B cell (primary cell): ENCODE measurements at regions not wholly inside any gene's neighbourhood (a gene's known extent, or its start where the extent isn't known, plus 50 kb on each side); places are given as distances from the start of the nearest gene placed in this dataset.

Experiments used
- ATAC-seq: fragments of 200-7000 bp; cut with Tn5 transposase; one replicate; pipeline ENCODE4 v1.10.0; 2021; ENCODE audit warnings: low read depth, mild to moderate bottlenecking, moderate number of reproducible peaks, moderate library complexity
- CTCF ChIA-PET: fragments of 350-600 bp; sonication (Branson Sonifier 250); formaldehyde crosslinking; loops from one replicate; lab custom pipeline; 2021; ENCODE audit warnings: antibody characterized with exemption, inconsistent platforms; lab: Charles Lee
- POLR2A ChIA-PET: fragments of 350-600 bp; sonication (Branson Sonifier 250); formaldehyde crosslinking; loops from one replicate; lab custom pipeline; 2021; ENCODE audit warnings: antibody characterized with exemption; lab: Charles Lee
- DNase-seq: peaks from one replicate; pipeline ENCODE4 v3.0.0; 2013
- H2AFZ ChIP-seq: 2 replicates; pipeline ENCODE4 v1.6.1; 2012; ENCODE audit warnings: mild to moderate bottlenecking, low read depth, low read length; ENCODE audit not compliant: insufficient read depth, poor library complexity, severe bottlenecking
- H3K27ac ChIP-seq, 2 donors: 1 replicate in 1 of 2; 2 replicates in 1 of 2; pipeline ENCODE4 v1.5.1; 2012 to 2013; ENCODE audit warnings: low read length in 2 of 2, mild to moderate bottlenecking in 2 of 2, moderate library complexity in 1 of 2
- H3K27me3 ChIP-seq, 4 experiments: fragments of 200-600 bp in 1 of 4; sonication (generic) in 1 of 4; replicated peaks in 1 of 4; 1 replicate in 2 of 4; 2 replicates in 2 of 4; pipeline versions ENCODE4 v1.6.1 to v1.7.0; 2013 to 2016; ENCODE audit warnings: low read length in 3 of 4, mild to moderate bottlenecking in 2 of 4, mixed read lengths in 1 of 4, moderate library complexity in 1 of 4; ENCODE audit not compliant: insufficient read depth in 4 of 4, control insufficient read depth in 3 of 4; ENCODE audit errors: control extremely low read depth in 1 of 4
- H3K36me3 ChIP-seq, 2 experiments: replicated peaks in 1 of 2; 1 replicate in 1 of 2; 2 replicates in 1 of 2; pipeline versions ENCODE4 v1.6.1 to v1.7.1; 2013; ENCODE audit warnings: low read length in 1 of 2; ENCODE audit not compliant: insufficient read depth in 2 of 2, control insufficient read depth in 1 of 2; ENCODE audit errors: control extremely low read depth in 1 of 2, extremely low read depth in 1 of 2
- H3K4me1 ChIP-seq, 2 donors: fragments of 200-600 bp in 1 of 2; sonication (generic) in 1 of 2; 1 replicate in 1 of 2; 2 replicates in 1 of 2; pipeline versions ENCODE4 v1.5.1 to v1.6.1; 2013 to 2017; ENCODE audit warnings: low read length in 2 of 2; ENCODE audit not compliant: control insufficient read depth in 2 of 2, insufficient read depth in 2 of 2
- H3K4me2 ChIP-seq: replicated peaks from 2 replicates; pipeline ENCODE3; 2012; ENCODE audit warnings: mild to moderate bottlenecking, low read depth, low read length; ENCODE audit not compliant: poor library complexity, severe bottlenecking
- H3K4me3 ChIP-seq, 5 experiments: fragments of 200-600 bp in 1 of 5; sonication (generic) in 1 of 5; 1 replicate in 3 of 5; 2 replicates in 2 of 5; pipeline versions ENCODE4 v1.5.1 to v1.7.0; 2011 to 2016; ENCODE audit warnings: low read length in 4 of 5, mild to moderate bottlenecking in 4 of 5, low read depth in 2 of 5, control low read depth in 1 of 5, moderate library complexity in 1 of 5; ENCODE audit not compliant: insufficient read depth in 1 of 5; ENCODE audit errors: control extremely low read depth in 1 of 5, extremely low read depth in 1 of 5
- H3K79me2 ChIP-seq: fragments of 200-600 bp; sonication (generic); one replicate; pipeline ENCODE4 v1.6.0; 2016; ENCODE audit warnings: low read length; ENCODE audit not compliant: control insufficient read depth, insufficient read depth
- H3K9ac ChIP-seq: fragments of 200-600 bp; sonication (generic); 2 replicates; pipeline ENCODE4 v1.6.1; 2017; ENCODE audit warnings: mild to moderate bottlenecking, low read length, moderate library complexity
- H3K9me3 ChIP-seq, 3 donors: one replicate each; pipeline versions ENCODE4 v1.6.1 to v1.7.1; 2013; ENCODE audit warnings: low read length in 2 of 3; ENCODE audit not compliant: control insufficient read depth in 2 of 3, insufficient read depth in 1 of 3; ENCODE audit errors: control extremely low read depth in 1 of 3
- H4K20me1 ChIP-seq: 2 replicates; pipeline ENCODE4 v1.6.0; 2012; ENCODE audit warnings: mild to moderate bottlenecking, low read length; ENCODE audit not compliant: insufficient read depth, control insufficient read depth, poor library complexity, severe bottlenecking
- H3K27ac Mint-ChIP-seq: one replicate; pipeline ENCODE4 v1.8.0; 2021; ENCODE audit warnings: mixed read lengths
- H3K27me3 Mint-ChIP-seq: one replicate; pipeline ENCODE4 v1.8.0; 2021; ENCODE audit warnings: mixed read lengths
- H3K4me1 Mint-ChIP-seq: one replicate; pipeline ENCODE4 v1.8.0; 2021; ENCODE audit warnings: mixed read lengths
- H3K4me3 Mint-ChIP-seq: one replicate; pipeline ENCODE4 v1.8.0; 2021; ENCODE audit warnings: mixed read lengths
- H3K9me3 Mint-ChIP-seq: one replicate; pipeline ENCODE4 v1.8.0; 2022; ENCODE audit warnings: mixed read lengths; ENCODE audit not compliant: insufficient read depth
- CTCF ChIP-seq: fragments of 200-600 bp; IDR thresholded peaks from one replicate; pipeline ENCODE4 v1.8.0; 2022; ENCODE audit warnings: antibody characterized with exemption, mild to moderate bottlenecking
- EZH2 ChIP-seq: IDR thresholded peaks from 2 replicates; pipeline ENCODE4 v1.6.1; 2012; ENCODE audit warnings: borderline replicate concordance, low read depth, mild to moderate bottlenecking, moderate library complexity, low read length; ENCODE audit not compliant: insufficient read depth, poor library complexity, severe bottlenecking
- WGBS: methylation state at CpG from one replicate; pipeline ENCODE4 v1.1.5; 2013; ENCODE audit warnings: missing lambda C conversion rate; ENCODE audit not compliant: insufficient coverage; 5-methylcytosine and 5-hydroxymethylcytosine counted together
- intact Hi-C: fragments of 100-400 bp; cut with micrococcal nuclease; formaldehyde crosslinking; loops from one replicate; pipeline ENCODE4 v1.10.0; 2022

DNA sequence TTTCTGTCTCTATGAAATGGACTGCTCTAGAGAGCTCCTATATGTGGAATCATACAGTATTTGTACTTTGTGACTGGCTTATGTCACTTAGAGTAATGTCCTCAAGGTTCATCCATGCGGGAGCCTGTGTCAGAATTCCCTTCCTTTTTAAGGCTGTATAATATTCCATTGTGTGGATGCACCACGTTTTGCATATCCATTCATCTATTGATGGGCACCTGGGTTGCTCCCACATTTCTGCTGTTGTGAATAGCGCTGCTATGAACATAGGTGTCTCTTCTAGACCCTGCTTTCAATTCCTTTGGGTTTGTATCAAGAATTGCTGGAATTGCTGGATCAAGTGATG, 155.4 kb downstream of the BMP7 start:
- no peak for TF ChIP-seq CTCF
- TF ChIP-seq EZH2, result no peak
- Histone ChIP-seq H3K27ac (no peak overlapping the region), H3K79me2 (no peaks in the 10 kb centered on the region), H3K9ac (no peak overlapping the region), H3K4me3 (no peak overlapping the region), H2AFZ (no peak overlapping the region), H3K27me3 (no peaks in the 10 kb centered on the region), H4K20me1 (no peaks in the 10 kb centered on the region), H3K36me3 (no peaks in the 10 kb centered on the region), H3K4me2 (no peak overlapping the region), H3K9me3 (peaks cover 0 to 13% (median 0%) of the 10 kb centered on the region in 3 donors), H3K4me1 (no peaks in the 10 kb centered on the region)
- ATAC-seq, result no peak
- Mint-ChIP-seq H3K27me3 (peaks cover 12% of the 10 kb centered on the region), H3K27ac (no peak overlapping the region), H3K4me1 (no peaks in the 10 kb centered on the region), H3K4me3 (no peak overlapping the region), H3K9me3 (no peaks in the 10 kb centered on the region)
- POLR2A ChIA-PET, result no interaction called here
- no peak for DNase-seq
- WGBS, result 75% methylated on average over 3 of the region's 3 CpGs
- intact Hi-C loops, result no loop called here
- CTCF ChIA-PET, result no interaction called here

GRCh38 chr20:57112448-57112847, 154.0 kb downstream of the BMP7 start:
- intact Hi-C loops, result no loop called here
- H3K27me3 Mint-ChIP-seq, result peaks cover 8% of the 10 kb centered on the region

More at GRCh38 chr20:57112448-57112847, 154.0 kb downstream of the BMP7 start:
- Histone ChIP-seq H3K9ac (no peak overlapping the region), H3K27ac (no peak overlapping the region), H3K79me2 (no peaks in the 10 kb centered on the region), H3K36me3 (no peaks in the 10 kb centered on the region), H3K27me3 (no peaks in the 10 kb centered on the region), H2AFZ (no peak overlapping the region), H4K20me1 (no peaks in the 10 kb centered on the region), H3K4me3 (no peak overlapping the region), H3K9me3 (peaks cover 0 to 10% (median 0%) of the 10 kb centered on the region in 3 donors), H3K4me2 (no peak overlapping the region), H3K4me1 (no peaks in the 10 kb centered on the region)
- WGBS, result 66% methylated on average over 3 of the region's 8 CpGs
- TF ChIP-seq CTCF, result no peak
- no peak for TF ChIP-seq EZH2
- Mint-ChIP-seq H3K9me3 (no peaks in the 10 kb centered on the region), H3K27ac (no peak overlapping the region), H3K4me3 (no peak overlapping the region), H3K4me1 (no peaks in the 10 kb centered on the region)
- ChIA-PET CTCF (no interaction called here), POLR2A (no interaction called here)
- DNase-seq, result no peak
- no peak for ATAC-seq
